ENCODE measurements at regions not wholly inside any gene's neighbourhood (a gene's known extent, or its start where the extent isn't known, plus 50 kb on each side); places are given as distances from the start of the nearest gene placed in this dataset.

DNA sequence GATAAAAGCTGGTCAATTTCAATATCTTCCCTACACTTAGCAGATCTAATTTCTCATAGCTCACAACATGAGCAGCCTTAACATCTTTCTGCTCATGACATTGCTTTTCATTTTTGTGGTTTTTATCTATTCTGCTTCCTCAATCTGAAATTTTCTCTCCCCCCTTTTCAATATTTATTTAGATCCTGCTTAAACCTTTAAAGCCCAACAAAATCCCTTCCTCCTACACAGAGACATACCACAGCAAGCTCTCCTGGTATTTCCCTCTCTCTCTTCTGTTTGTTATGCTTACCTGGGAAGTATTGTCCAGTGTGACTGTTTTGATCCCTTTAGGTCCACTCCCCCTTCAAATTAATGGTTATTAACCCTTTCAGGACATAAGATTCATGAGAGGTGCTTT, 582.5 kb downstream of the RFPL4B start:
- ChIA-PET POLR2A (no interaction called here), CTCF (no interaction called here)
- no peak for DNase-seq (ENCODE audit: low read depth, low spot score)
- no peak overlapping the region for H3K4me3 ChIP-seq (ENCODE audit: low read depth, low read length)
- TF ChIP-seq, protein P1, sequence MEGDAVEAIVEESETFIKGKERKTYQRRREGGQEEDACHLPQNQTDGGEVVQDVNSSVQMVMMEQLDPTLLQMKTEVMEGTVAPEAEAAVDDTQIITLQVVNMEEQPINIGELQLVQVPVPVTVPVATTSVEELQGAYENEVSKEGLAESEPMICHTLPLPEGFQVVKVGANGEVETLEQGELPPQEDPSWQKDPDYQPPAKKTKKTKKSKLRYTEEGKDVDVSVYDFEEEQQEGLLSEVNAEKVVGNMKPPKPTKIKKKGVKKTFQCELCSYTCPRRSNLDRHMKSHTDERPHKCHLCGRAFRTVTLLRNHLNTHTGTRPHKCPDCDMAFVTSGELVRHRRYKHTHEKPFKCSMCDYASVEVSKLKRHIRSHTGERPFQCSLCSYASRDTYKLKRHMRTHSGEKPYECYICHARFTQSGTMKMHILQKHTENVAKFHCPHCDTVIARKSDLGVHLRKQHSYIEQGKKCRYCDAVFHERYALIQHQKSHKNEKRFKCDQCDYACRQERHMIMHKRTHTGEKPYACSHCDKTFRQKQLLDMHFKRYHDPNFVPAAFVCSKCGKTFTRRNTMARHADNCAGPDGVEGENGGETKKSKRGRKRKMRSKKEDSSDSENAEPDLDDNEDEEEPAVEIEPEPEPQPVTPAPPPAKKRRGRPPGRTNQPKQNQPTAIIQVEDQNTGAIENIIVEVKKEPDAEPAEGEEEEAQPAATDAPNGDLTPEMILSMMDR (IDR thresholded peaks at IDR 0.05; ENCODE audit: insufficient read depth, low read length, missing control alignments), result no peak

DNA sequence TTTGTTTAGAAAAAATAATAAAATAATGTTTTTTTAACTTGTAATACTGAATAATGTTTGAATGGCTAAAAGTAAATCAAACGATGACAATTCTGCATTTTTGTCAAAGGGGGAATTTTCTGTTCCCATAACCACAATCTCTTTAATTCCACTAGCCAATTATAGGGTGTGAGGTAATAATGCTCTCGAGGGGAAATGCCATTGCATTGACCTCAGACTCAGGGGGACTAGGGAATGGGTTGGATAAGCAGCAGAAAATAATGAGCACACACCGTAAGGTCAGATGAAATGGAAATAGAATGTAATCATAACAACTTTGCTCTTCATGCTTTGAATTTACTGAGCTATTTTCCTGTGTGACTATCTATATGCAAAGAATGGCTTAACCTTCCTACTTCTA, 584.7 kb downstream of the RFPL4B start:
- ChIA-PET CTCF (no interaction called here), POLR2A (no interaction called here)
- TF ChIP-seq, protein P1 (IDR thresholded peaks at IDR 0.05; ENCODE audit: insufficient read depth, low read length, missing control alignments), result no peak
- peak; percentile 36 for DNase-seq (ENCODE audit: low read depth, low spot score)
- no peak overlapping the region for H3K4me3 ChIP-seq (ENCODE audit: low read depth, low read length)

DNA sequence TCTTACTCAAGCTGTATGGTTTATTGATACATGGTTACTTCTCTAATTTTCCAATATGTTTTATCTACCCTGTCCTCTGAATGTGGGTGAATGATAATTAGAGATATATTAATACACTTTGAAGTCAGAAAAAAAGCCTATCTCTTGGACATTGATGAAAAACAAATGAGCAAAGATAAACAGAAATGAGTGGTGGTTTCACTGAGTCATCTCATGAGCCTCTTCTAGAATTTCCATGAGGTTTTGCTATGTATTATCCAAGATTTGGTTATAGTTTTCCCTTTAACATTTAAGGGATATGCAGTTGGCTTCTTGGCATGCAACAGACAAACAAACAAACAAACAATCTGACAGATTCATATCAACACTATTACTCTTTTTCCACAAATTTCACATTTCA, 586.8 kb downstream of the RFPL4B start:
- no peak for DNase-seq (ENCODE audit: low read depth, low spot score)
- TF ChIP-seq, protein P1 (IDR thresholded peaks at IDR 0.05; ENCODE audit: insufficient read depth, low read length, missing control alignments), result no peak
- POLR2A ChIA-PET, result no interaction called here
- CTCF ChIA-PET, result no interaction called here
- no peak overlapping the region for H3K4me3 ChIP-seq (ENCODE audit: low read depth, low read length)

DNA sequence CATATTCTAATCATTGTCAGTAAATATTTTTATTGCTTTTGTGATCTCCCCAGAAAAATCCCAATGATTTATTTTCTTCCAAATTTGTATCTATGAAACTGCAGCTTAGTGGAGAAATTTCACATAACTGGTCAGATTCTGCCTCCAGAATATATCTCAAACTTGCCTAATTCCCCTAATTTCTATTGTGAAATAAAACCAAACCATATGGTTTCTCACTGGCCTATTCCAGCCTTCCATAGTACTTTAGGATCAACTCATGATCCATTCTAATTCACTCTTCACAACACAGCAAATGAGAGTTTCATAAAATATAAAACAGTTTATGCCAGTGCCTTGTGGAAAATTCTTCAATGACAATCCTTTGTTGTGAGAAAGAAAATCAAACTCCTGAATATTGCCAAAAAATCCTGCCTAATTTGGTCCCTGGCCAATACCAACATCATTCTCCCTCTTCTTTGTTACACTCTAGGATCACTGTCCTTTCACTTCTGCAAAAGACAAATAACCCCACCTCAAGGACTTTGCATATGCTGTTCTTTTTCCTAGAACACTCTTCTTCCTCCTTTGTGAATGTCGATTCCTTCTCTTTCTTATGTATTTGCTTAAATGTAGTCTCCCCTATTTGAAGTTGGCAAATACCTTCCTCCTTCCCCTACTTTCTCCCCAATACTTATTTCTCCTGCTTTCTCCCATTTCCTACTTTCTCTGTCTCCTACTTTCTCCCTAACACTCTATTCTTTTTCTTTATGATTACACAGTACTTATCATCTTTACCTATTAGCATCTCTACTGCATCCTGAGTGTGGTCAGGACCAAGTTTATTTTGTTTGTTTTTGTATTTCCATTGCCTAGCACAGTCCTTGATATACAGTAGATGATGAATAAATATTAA, 587.5 kb downstream of the RFPL4B start:
- DNase-seq (ENCODE audit: low read depth, low spot score), result no peak
- POLR2A ChIA-PET, result interaction anchor here (0.7 kb wide), 1 partner anchor 24 kb away, joined by 3 read pairs; no protein-coding TSS in a partner anchor
- CTCF ChIA-PET, result interaction anchor here (1.6 kb wide), 1 partner anchor 18 kb away, joined by 4 read pairs; no protein-coding TSS in a partner anchor
- H3K4me3 ChIP-seq (ENCODE audit: low read depth, low read length), result no peak overlapping the region
- TF ChIP-seq, protein P1 (IDR thresholded peaks at IDR 0.05; ENCODE audit: insufficient read depth, low read length, missing control alignments), result no peak

DNA sequence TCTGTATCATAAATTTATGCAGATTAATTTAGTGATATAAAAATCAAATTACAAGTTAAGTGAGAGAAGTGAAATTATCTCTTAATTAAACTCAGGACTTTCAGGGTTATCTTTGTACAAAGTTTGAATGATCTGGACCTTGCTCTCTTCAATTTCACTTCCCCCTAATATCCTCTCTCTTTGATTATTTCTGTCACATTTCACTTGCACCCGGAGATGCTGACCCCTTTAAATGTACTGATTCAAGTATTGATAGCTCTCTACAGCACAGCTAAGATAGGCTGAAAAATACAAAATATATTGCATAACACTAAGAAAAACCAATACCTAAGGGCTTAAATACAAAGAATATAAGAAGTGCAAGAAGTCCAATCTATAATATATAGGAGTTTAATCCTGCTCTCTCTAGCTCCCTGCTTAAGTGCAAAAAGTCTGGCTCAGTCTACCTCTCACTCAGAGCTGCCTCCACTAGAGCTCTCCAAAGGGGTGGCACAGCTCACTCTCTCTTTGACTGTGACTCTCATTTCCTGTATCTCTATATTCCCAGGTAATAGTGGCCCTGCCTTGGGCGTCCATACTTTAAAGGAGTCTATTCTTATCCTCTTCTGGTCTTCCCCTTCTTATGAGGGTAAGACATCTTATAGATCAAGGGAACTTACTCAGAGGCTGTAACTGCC, 588.4 kb downstream of the RFPL4B start:
- CTCF ChIA-PET, result interaction anchor here (1.6 kb wide), 1 partner anchor 17 kb away, joined by 4 read pairs; no protein-coding TSS in a partner anchor
- TF ChIP-seq, protein P1 (IDR thresholded peaks at IDR 0.05; ENCODE audit: insufficient read depth, low read length, missing control alignments), result no peak
- POLR2A ChIA-PET, result interaction anchor here (0.7 kb wide), 1 partner anchor 25 kb away, joined by 3 read pairs; no protein-coding TSS in a partner anchor

DNA sequence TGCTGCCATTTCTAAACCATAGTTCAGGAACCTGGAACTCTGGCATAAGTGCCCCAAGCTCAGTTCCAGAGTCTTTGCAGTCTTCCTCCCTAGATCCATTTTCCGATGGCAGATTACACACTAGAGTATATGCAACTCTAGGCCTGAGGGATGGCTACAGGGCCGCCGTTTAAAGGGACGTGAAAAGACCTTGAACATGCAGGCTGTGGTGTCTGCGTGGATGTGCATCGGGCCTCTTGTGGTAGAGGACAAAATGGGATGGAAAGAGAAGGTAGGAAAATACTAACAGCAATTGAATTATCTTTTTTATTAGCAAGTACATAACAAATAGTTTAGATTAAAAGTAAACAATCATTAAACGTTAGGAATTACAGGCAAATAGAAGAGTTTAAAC, 588.9 kb downstream of the RFPL4B start:
- no peak for DNase-seq (ENCODE audit: low read depth, low spot score)
- CTCF ChIA-PET, result interaction anchor here (1.6 kb wide), 1 partner anchor 17 kb away, joined by 4 read pairs; no protein-coding TSS in a partner anchor
- POLR2A ChIA-PET, result no interaction called here
- no peak overlapping the region for H3K4me3 ChIP-seq (ENCODE audit: low read depth, low read length)
- TF ChIP-seq, protein P1 (IDR thresholded peaks at IDR 0.05; ENCODE audit: insufficient read depth, low read length, missing control alignments), result no peak

More for the DNA sequence above, 588.4 kb downstream of the RFPL4B start:
- DNase-seq (ENCODE audit: low read depth, low spot score), result no peak
- no peak overlapping the region for H3K4me3 ChIP-seq (ENCODE audit: low read depth, low read length)
